ENCODE measurements at regions not wholly inside any gene's neighbourhood (a gene's known extent, or its start where the extent isn't known, plus 50 kb on each side); places are given as distances from the start of the nearest gene placed in this dataset.

DNA sequence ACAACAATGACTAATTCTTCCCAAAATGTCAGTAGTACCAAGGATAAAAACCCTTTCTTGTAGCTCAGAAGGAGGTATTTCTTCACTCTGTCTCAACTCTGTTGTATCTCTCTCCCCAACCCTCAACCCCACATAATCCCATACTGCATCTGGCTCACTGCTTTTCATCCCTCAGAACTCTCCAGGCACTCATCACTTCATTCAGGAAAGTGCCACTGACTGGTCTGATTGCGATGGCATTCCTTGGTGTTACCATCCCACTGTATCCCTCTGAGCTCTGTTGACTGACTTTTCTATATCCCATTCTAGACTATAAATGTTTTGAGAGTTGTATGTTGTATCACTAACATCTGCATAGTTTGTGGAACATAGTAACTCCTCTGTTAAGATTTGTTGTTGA lies 483.5 kb upstream of the ADGRL2 start:
- no peaks in the 10 kb centered on the region for H3K36me3 ChIP-seq (ENCODE audit: control insufficient read depth in 2 of 4, insufficient read depth in 4 of 4, low read length in 3 of 4)
- no peak overlapping the region for H3K23ac ChIP-seq (ENCODE audit: insufficient read length)
- H2BK12ac ChIP-seq (ENCODE audit: low read depth, low read length) = 0 out of 2 replicates have a peak overlapping the region, but pooled peaks have one; percentile 10
- no peak overlapping the region for H3K4ac ChIP-seq (replicated peaks; ENCODE audit: insufficient read length, low read depth, low read length)
- no peak overlapping the region for H4K5ac ChIP-seq (ENCODE audit: insufficient read length, low read depth, low read length)
- H3K9ac ChIP-seq (replicated peaks in 1 of 4; ENCODE audit: extremely low read depth in 1 of 4, low read depth in 3 of 4, low read length in 3 of 4) = no peak overlapping the region
- FAIRE-seq (peak; percentile 70), DNase-seq (ENCODE audit: low read depth in 1 of 2, low spot score in 2 of 2) (no peak)
- H3K4me1 ChIP-seq (replicated peaks in 1 of 4; ENCODE audit: control insufficient read depth in 3 of 4, insufficient read depth in 4 of 4, low read length in 3 of 4) = peaks cover 2 to 21% (median 9%) of the 10 kb centered on the region in 4 experiments; a peak in 5 of 7 replicates
- no peak overlapping the region for H3K56ac ChIP-seq (replicated peaks; ENCODE audit: insufficient read length, low read depth, low read length)
- WGBS, 2 experiments (ENCODE audit: extremely low coverage in 1 of 2, insufficient coverage in 1 of 2, insufficient read length in 1 of 2, insufficient replicate concordance in 2 of 2, low coverage in 1 of 2, low lambda C conversion rate in 2 of 2, missing lambda C conversion rate in 1 of 2) = 80% methylated on average over 1 of the region's 1 CpG; no CpG with 5 or more reads in 1 of the 2 experiments
- H3K27me3 ChIP-seq (replicated peaks in 1 of 4; ENCODE audit: control insufficient read depth in 3 of 4, extremely low read depth in 1 of 4, insufficient read depth in 3 of 4, low read length in 3 of 4) = no peaks in the 10 kb centered on the region
- H2BK5ac ChIP-seq (ENCODE audit: low read depth, low read length) = no peak overlapping the region
- no peak overlapping the region for H3K27ac ChIP-seq (ENCODE audit: low read depth, low read length)
- H4K8ac ChIP-seq (ENCODE audit: extremely low read depth, insufficient read depth, low read length) = no peak overlapping the region
- no peak overlapping the region for H2AK5ac ChIP-seq (ENCODE audit: low read depth, low read length)
- H2BK120ac ChIP-seq (replicated peaks; ENCODE audit: low read depth, low read length) = no peak overlapping the region
- no peak overlapping the region for H2BK15ac ChIP-seq (ENCODE audit: low read length)
- CTCF ChIA-PET (ENCODE audit: partially characterized antibody) = interaction anchor here (0.8 to 1.2 kb wide), 3 partner anchors 9 to 97 kb away, joined by 3 to 4 read pairs (median 3); no protein-coding TSS in a partner anchor
- no peaks in the 10 kb centered on the region for H3K23me2 ChIP-seq (ENCODE audit: low read depth, low read length)
- no peaks in the 10 kb centered on the region for H3K79me1 ChIP-seq (ENCODE audit: low read depth, low read length)
- no peak overlapping the region for H3K18ac ChIP-seq (ENCODE audit: extremely low read depth, low read length)
- H2BK20ac ChIP-seq (ENCODE audit: low read length) = 0 out of 2 replicates have a peak overlapping the region, but pooled peaks have one; percentile 10
- no peak overlapping the region for H4K91ac ChIP-seq (replicated peaks; ENCODE audit: insufficient read length, low read length)
- H3K14ac ChIP-seq (ENCODE audit: insufficient read length) = no peak overlapping the region
- H3K79me2 ChIP-seq (ENCODE audit: control insufficient read depth in 1 of 2, insufficient read depth in 2 of 2, low read length in 2 of 2) = no peaks in the 10 kb centered on the region
- POLR2A ChIA-PET (ENCODE audit: partially characterized antibody) = interaction anchor here (1.1 kb wide), 1 partner anchor 12 kb away, joined by 3 read pairs; no protein-coding TSS in a partner anchor
- no peak overlapping the region for H3K4me3 ChIP-seq (ENCODE audit: extremely low read depth in 1 of 4, insufficient read depth in 2 of 4, low read depth in 3 of 4, low read length in 4 of 4)
- TF ChIP-seq BCL11A (IDR thresholded peaks at IDR 0.05; ENCODE audit: low read depth in 2 of 2, low read length in 2 of 2) (no peak), ZNF274 (IDR thresholded peaks at IDR 0.05; ENCODE audit: borderline replicate concordance, extremely low read depth, low read length) (no peak), CEBPB (IDR thresholded peaks at IDR 0.05; ENCODE audit: low read depth, low read length) (no peak), RXRA (IDR thresholded peaks at IDR 0.05; ENCODE audit: insufficient read depth, low read depth, low read length) (no peak), CREB1 (IDR thresholded peaks at IDR 0.05) (no peak), NRF1 (IDR thresholded peaks at IDR 0.05; ENCODE audit: low read depth, low read length) (no peak), SP4 (IDR thresholded peaks at IDR 0.05; ENCODE audit: low read length) (no peak), KDM4A (IDR thresholded peaks at IDR 0.05; ENCODE audit: low read depth, low read length, severe bottlenecking) (no peak), KDM1A (IDR thresholded peaks at IDR 0.05; ENCODE audit: borderline replicate concordance, low read length) (no peak), FOSL1 (IDR thresholded peaks at IDR 0.05; ENCODE audit: insufficient read depth, low read depth, low read length) (no peak), HDAC6 (IDR thresholded peaks at IDR 0.05; ENCODE audit: low read depth, low read length) (no peak), BRCA1 (IDR thresholded peaks at IDR 0.05; ENCODE audit: low read depth, low read length) (no peak), NANOG (IDR thresholded peaks at IDR 0.05; ENCODE audit: insufficient read depth, low read depth, low read length, poor library complexity, severe bottlenecking) (no peak), SRF (IDR thresholded peaks at IDR 0.05; ENCODE audit: low read depth, low read length) (no peak), RNF2 (IDR thresholded peaks at IDR 0.05; ENCODE audit: borderline replicate concordance, low read depth, low read length, missing control alignments, poor library complexity, severe bottlenecking) (no peak)
- no peak overlapping the region for H2AFZ ChIP-seq (ENCODE audit: low read length)
- H3K9me3 ChIP-seq (ENCODE audit: insufficient read depth in 2 of 2, low read depth in 1 of 2, low read length in 1 of 2) = no peaks in the 10 kb centered on the region
- no peak overlapping the region for H3K4me2 ChIP-seq (ENCODE audit: insufficient read depth in 1 of 2, low read depth in 2 of 2, low read length in 2 of 2)
- no peaks in the 10 kb centered on the region for H4K20me1 ChIP-seq (replicated peaks in 1 of 2; ENCODE audit: control insufficient read depth in 1 of 2, insufficient read depth in 2 of 2, low read length in 2 of 2)

Data from H1 (cell line).